Heart left ventricle (tissue), 16 donors: ENCODE measurements at regions not wholly inside any gene's neighbourhood (a gene's known extent, or its start where the extent isn't known, plus 50 kb on each side); places are given as distances from the start of the nearest gene placed in this dataset.

Experiments used
- ATAC-seq, 4 donors: fragments of 200-7000 bp; cut with Tn5 transposase; one replicate each; pipeline ENCODE4 v1.9.1; 2020 to 2022; ENCODE audit warnings: moderate library complexity in 4 of 4, mild to moderate bottlenecking in 3 of 4, moderate number of reproducible peaks in 1 of 4
- DNase-seq, 5 donors: peaks; one replicate each; pipeline ENCODE4 v3.0.0-alpha.2; 2020
- H3K27ac ChIP-seq, 12 donors: fragments of 200-600 bp; sonication (generic) in 4 of 12; one replicate each; pipeline versions ENCODE4 v1.5.0 to v1.8.0; 2016 to 2022; ENCODE audit warnings: mild to moderate bottlenecking in 2 of 12
- H3K27me3 ChIP-seq, 9 donors: fragments of 200-600 bp; sonication (generic) in 2 of 9; one replicate each; pipeline versions ENCODE4 v1.5.1 to v1.8.0; 2016 to 2022; ENCODE audit warnings: mild to moderate bottlenecking in 3 of 9
- H3K36me3 ChIP-seq, 9 donors: fragments of 200-600 bp; sonication (generic) in 2 of 9; one replicate each; pipeline versions ENCODE4 v1.5.0 to v1.8.0; 2018 to 2022; ENCODE audit warnings: mild to moderate bottlenecking in 2 of 9
- H3K4me1 ChIP-seq, 12 donors: fragments of 200-600 bp; sonication (generic) in 4 of 12; one replicate each; pipeline versions ENCODE4 v1.5.0 to v1.8.0; 2016 to 2022; ENCODE audit warnings: mild to moderate bottlenecking in 3 of 12
- H3K4me3 ChIP-seq, 12 donors: fragments of 200-600 bp; sonication (generic) in 4 of 12; one replicate each; pipeline versions ENCODE4 v1.5.0 to v1.8.0; 2017 to 2022; ENCODE audit warnings: mild to moderate bottlenecking in 9 of 12, moderate library complexity in 4 of 12
- H3K9me3 ChIP-seq, 12 donors: fragments of 200-600 bp; sonication (generic) in 4 of 12; one replicate each; pipeline versions ENCODE4 v1.5.0 to v1.8.0; 2016 to 2022; ENCODE audit warnings: mild to moderate bottlenecking in 1 of 12
- POLR2A ChIP-seq, 2 donors: fragments of 450-650 bp; IDR thresholded peaks; one replicate each; pipeline ENCODE4 v1.6.1; 2017; ENCODE audit warnings: antibody characterized with exemption in 2 of 2, mild to moderate bottlenecking in 2 of 2, moderate library complexity in 2 of 2
- WGBS, 4 donors: extraction: QIAGEN DNeasy Blood & Tissue Kit in 2 of 4; methylation state at CpG; one replicate each; pipeline versions ENCODE4 v1.1.5 to v1.1.7; 2013 to 2018; 5-methylcytosine and 5-hydroxymethylcytosine counted together
- intact Hi-C, 10 donors: fragments of 100-400 bp; cut with DNase I; formaldehyde crosslinking; loops; one replicate each; pipeline versions ENCODE4 v1.11.1 to v1.14.2; 2022
- TF ChIP-seq, protein P1 (sequence below), 12 donors: fragments of 200-600 bp; sonication (generic) in 4 of 12; IDR thresholded peaks; one replicate each; pipeline versions ENCODE4 v1.5.0 to v1.8.0; 2018 to 2022; ENCODE audit warnings: antibody characterized with exemption in 12 of 12, mild to moderate bottlenecking in 5 of 12
- donor health status: ischemic (EF 13 %, LVEDD 7.1; RV severe dilation, severe dysfunction).
- donor health status: healthy with polysubstance abuse.
- donor health status: DM: no; HTN: yes; CAD: no.
- donor health status: DM: no; HTN: no; CAD: no.
- donor health status: ischemic (EF 25% LVEDD 6.9; RV normal size, moderate dysfunction).
- donor health status: ischemic (EF 25% LVEDD 5.7; RV mildly dilated, moderate dysfunction).
- donor health status: healthy.
- donor health status: DM: yes; HTN: yes; CAD: no.
- donor health status: ischemic (EF 35%, LVEDD 5.7; RV mildly dilated, moderate dysfunction).
- donor health status: nonischemic (EF 11% LVEDD 7.7; RV severe dilation, severe dysfunction).
- donor health status: DM: yes; HTN: yes; CAD: no.
- donor health status: PGD.
- donor health status: ischemic (EF 29% LVEDD 5.4; RV normal size, mild dysfunction).
- donor health status: nonischemic (EF 23%, LVEDD 6.1; RV moderate dilation, normal function).

DNA sequence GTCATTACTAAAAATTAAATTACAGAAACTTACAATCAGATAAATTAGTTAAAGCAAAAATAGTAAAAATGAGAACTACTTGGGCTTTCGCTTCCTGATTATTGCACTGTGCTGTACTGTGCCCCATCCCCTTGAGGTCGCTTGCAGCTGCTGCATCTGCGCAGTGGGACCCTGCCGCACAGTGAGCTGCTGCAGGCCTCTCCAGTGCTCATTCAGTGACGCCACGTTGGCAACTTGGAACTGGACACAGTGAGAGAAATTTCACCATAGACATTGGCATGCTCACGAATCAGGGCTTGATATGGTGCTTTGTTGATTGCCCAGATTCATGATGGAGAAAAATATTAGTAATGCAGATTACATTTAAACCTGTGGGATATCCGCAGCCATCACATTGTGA, 290.8 kb upstream of the MYT1L start:
- TF ChIP-seq, protein P1, sequence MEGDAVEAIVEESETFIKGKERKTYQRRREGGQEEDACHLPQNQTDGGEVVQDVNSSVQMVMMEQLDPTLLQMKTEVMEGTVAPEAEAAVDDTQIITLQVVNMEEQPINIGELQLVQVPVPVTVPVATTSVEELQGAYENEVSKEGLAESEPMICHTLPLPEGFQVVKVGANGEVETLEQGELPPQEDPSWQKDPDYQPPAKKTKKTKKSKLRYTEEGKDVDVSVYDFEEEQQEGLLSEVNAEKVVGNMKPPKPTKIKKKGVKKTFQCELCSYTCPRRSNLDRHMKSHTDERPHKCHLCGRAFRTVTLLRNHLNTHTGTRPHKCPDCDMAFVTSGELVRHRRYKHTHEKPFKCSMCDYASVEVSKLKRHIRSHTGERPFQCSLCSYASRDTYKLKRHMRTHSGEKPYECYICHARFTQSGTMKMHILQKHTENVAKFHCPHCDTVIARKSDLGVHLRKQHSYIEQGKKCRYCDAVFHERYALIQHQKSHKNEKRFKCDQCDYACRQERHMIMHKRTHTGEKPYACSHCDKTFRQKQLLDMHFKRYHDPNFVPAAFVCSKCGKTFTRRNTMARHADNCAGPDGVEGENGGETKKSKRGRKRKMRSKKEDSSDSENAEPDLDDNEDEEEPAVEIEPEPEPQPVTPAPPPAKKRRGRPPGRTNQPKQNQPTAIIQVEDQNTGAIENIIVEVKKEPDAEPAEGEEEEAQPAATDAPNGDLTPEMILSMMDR (IDR thresholded peaks at IDR 0.05), result no peak
- no peak for TF ChIP-seq POLR2A (IDR thresholded peaks at IDR 0.05)
- WGBS, 4 donors, result 85 to 90% (median 86%) methylated on average over 8 of the region's 8 CpGs
- peaks cover 0 to 17% (median 0%) of the 10 kb centered on the region in 9 donors for H3K27me3 ChIP-seq
- H3K9me3 ChIP-seq, result peaks cover 0 to 10% (median 0%) of the 10 kb centered on the region in 12 donors
- intact Hi-C loops, result no loop called here
- no peak overlapping the region for H3K27ac ChIP-seq
- H3K36me3 ChIP-seq, result no peaks in the 10 kb centered on the region
- no peaks in the 10 kb centered on the region for H3K4me1 ChIP-seq
- DNase-seq (no peak), ATAC-seq (no peak)
- no peak overlapping the region for H3K4me3 ChIP-seq

DNA sequence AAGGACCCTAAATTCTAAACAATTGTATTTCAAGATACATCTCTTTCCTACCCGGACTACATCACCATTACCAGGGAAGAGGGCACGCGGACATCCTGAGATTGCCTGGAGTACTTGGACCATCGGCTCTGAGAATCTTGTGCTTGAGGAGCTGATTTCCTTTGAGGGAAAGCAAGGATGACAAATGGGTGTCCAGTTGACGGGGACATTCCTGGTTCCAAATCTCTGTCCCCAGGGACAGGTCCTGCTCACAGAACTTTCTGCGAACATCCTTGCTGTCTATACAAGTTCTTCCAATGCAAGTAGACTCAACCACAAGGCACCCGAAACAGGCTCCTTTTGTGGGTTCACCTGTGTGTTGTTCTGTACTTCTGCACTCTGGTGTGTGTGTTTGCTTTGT, 289.5 kb upstream of the MYT1L start:
- peaks cover 0 to 3% (median 0%) of the 10 kb centered on the region in 12 donors for H3K9me3 ChIP-seq
- no peaks in the 10 kb centered on the region for H3K36me3 ChIP-seq
- 60 to 68% (median 61%) methylated on average over 7 of the region's 7 CpGs for WGBS, 4 donors
- no peak overlapping the region for H3K27ac ChIP-seq
- H3K27me3 ChIP-seq, result peaks cover 0 to 17% (median 0%) of the 10 kb centered on the region in 9 donors
- DNase-seq, result no peak
- H3K4me1 ChIP-seq, result no peaks in the 10 kb centered on the region
- intact Hi-C loops, result no loop called here
- no peak overlapping the region for H3K4me3 ChIP-seq
- TF ChIP-seq POLR2A (IDR thresholded peaks at IDR 0.05), result no peak
- TF ChIP-seq, protein P1 (IDR thresholded peaks at IDR 0.05), result no peak
- ATAC-seq, result no peak

DNA sequence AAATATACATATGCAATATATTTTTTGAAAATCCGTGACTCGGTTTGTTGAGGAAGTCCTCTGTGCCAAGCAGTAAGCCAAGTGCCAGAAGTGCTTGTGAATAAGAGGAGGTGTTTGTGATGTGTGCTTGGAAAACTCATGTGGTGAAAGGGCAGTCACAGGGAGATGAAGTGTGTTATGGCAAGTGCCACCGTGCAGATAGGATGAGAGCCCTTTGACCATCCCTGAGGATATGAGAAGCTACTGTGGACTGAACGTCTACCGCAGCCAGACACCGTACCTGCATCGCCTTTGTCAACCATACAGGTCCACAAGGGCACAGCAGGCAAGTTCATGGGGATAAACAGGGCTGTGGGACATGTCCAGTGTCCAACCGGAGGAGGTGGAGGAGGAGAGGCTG, 288.9 kb upstream of the MYT1L start:
- Histone ChIP-seq H3K27me3 (peaks cover 0 to 17% (median 0%) of the 10 kb centered on the region in 9 donors), H3K9me3 (peaks cover 0 to 3% (median 0%) of the 10 kb centered on the region in 12 donors), H3K4me3 (no peak overlapping the region), H3K36me3 (no peaks in the 10 kb centered on the region), H3K4me1 (no peaks in the 10 kb centered on the region), H3K27ac (no peak overlapping the region)
- TF ChIP-seq, protein P1 (IDR thresholded peaks at IDR 0.05), result no peak
- no peak for TF ChIP-seq POLR2A (IDR thresholded peaks at IDR 0.05)
- ATAC-seq, result peak in 1 of 4 donors; percentile 31
- WGBS, 4 donors, result 62 to 76% (median 75%) methylated on average over 8 of the region's 8 CpGs
- intact Hi-C loops, result no loop called here
- DNase-seq, result no peak

DNA sequence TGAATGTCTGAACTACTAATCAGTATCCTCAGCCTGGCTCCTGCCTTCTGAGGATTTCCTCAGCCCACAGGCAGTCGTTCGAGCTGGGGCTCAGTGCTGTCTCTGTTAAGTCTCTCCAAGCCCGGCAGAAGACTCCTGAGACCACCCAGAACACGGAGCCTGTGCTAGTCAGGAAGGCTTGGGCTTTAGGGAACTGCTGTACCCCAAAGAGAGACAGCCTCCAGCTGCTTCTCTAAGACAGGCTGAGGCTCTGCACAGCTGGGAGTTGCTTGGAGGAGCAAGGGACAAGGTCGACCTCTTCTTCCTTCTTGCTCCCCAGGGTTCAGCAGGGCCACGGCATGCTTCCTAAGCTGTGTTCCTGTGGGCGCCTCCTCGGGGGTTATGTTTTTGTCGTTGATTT, 283.4 kb upstream of the MYT1L start:
- intact Hi-C loops, result loop anchor here in 1 of 10 donors (5.0 kb wide), 1 partner anchor 158 kb away; no protein-coding TSS in a partner anchor
- Histone ChIP-seq H3K4me1 (peaks cover 0 to 11% (median 0%) of the 10 kb centered on the region in 12 donors), H3K4me3 (no peak overlapping the region), H3K27ac (no peak overlapping the region), H3K36me3 (no peaks in the 10 kb centered on the region), H3K27me3 (peaks cover 0 to 4% (median 0%) of the 10 kb centered on the region in 9 donors), H3K9me3 (peaks cover 0 to 3% (median 0%) of the 10 kb centered on the region in 12 donors)
- DNase-seq (no peak), ATAC-seq (no peak)
- no peak for TF ChIP-seq POLR2A (IDR thresholded peaks at IDR 0.05)
- TF ChIP-seq, protein P1 (IDR thresholded peaks at IDR 0.05), result no peak
- WGBS, 4 donors, result 57 to 67% (median 61%) methylated on average over 9 of the region's 9 CpGs
